HG03159 (cell line): ENCODE measurements at regions not wholly inside any gene's neighbourhood (a gene's known extent, or its start where the extent isn't known, plus 50 kb on each side); places are given as distances from the start of the nearest gene placed in this dataset.

Experiments used
- ATAC-seq: cut with Tn5 transposase; IDR thresholded peaks from one replicate; pipeline ENCODE4 v1.9.1; 2021; ENCODE audit warnings: mild to moderate bottlenecking, moderate library complexity; ENCODE audit not compliant: unreplicated experiment

DNA sequence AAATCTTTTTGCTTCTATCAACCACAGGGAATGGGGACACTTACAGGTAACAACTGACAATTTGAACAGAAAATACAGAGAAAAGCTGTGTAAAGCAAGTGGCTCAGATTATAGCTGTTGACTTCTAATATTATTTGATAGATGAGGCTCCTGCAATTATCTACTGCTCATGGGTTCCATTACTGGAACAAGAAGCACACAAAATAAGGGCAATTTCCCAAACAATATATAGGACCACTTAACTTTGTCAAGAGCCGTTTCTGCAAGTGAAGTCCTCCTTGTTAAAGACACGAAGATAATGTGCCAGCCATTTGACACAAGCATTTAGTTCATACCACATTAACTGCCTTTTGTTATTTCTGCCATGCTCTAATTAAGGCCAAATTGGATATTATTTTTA, 315.5 kb upstream of the ARID1B start:
- no peak for ATAC-seq

DNA sequence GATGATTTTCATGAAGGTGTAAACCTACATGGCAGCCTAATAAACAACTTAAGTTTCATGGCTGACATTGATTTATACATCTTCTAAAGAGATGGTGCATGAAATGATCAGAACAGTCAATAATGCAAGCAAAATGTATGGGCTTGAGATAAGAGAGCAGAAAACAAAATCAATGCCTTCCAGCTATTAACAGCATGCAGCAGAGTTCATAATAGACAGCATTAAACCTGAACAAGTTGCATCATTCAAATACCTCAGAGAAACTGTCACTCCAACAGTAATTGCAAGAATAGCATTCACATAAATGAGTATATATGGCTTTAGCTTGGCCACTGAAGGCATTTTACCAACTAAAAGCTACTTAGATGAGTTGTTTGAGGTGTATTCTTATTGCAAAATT, 319.6 kb upstream of the ARID1B start:
- no peak for ATAC-seq

DNA sequence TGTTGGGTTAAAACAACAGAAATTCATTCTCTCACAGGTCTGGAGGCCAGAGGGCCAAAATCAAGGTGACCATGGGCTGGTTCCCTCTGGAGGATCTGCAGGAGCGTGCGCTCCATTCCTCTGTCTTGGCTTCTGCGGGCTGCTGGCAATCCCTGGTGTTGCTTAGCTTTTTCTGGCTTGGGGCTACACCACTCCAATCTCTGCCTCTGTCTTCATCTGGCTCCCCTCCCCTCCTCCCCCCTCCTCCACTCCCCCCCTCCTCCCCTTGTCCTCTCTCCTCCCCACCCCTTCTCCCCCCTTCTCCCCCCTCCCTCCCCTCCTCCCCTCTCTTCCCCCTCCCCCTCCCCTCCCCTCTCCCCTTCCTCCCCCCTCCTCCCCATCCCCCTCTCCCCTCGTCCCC, 321.3 kb upstream of the ARID1B start:
- no peak for ATAC-seq

DNA sequence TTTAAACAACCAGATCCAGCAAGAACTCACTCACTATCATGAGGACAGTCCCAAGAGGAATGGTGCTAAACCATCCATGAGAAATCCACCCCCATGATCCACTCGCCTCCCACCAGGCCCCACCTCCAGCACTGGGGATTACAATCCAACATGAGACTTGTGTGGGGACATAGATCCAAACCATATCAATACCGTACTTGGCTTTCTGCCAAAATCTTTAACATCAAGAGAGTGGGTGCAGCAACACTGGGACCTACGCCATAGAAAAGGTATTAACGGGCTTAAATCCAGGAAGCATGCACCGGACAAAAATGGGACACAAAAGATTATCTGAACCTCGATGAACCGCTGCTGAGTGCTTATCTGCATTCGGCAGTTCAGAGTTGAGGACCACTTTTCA, 322.3 kb upstream of the ARID1B start:
- ATAC-seq, result no peak

DNA sequence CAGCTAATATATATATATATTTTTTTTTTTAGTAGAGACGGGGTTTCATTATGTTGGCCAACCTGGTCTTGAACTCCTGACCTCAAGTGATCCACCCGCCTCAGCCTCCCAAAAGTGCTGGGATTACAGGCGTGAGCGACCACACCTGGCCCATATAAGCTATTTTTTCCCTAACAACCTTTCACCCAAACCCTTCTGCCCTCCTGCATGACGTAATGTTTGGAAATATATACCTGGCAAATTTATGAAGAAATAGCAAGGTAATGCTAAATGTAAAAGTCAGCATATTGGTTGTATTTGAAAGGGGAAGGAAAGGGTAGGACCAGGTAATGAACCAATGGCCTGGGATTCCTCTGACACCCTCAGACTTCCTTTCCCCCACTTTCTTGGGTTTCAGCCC, 325.5 kb upstream of the ARID1B start:
- ATAC-seq, result no peak

DNA sequence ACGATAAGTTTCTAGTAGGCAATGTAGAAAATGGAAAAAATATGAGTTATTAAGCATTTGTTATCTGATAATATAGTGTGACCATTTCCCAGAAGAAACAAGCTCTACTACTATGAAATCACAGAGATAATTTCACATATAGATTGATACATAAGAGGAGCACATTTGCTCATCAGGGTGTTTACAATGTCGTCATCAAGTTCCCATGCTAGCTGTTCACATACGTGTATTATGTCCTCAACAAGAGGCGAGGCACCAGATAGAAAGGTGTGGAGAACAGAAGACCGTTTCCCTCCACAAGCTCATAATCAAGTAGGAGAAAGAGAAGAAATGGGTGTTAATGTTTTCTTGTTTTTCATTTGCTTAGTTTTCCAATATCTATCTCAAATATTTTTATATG, 326.1 kb upstream of the ARID1B start:
- ATAC-seq, result no peak

DNA sequence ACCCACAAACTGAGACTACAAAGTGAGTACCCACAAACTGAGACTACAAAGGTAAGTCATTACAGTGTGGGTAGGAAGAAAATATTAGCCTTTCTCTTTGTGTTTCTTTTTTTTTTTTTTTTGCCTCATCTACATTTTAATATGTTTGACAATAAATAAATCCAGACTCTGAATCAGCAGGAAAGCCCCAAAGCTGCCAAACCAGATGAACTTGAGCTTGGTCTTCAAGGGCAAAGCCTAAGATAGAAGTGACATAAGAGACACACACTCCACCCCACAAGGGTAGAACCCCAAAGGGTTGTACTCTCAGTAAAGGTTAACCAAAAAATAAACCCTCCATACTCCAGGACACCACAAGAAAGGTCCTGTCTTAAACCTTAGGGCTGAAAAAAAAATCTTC, 326.8 kb upstream of the ARID1B start:
- no peak for ATAC-seq

DNA sequence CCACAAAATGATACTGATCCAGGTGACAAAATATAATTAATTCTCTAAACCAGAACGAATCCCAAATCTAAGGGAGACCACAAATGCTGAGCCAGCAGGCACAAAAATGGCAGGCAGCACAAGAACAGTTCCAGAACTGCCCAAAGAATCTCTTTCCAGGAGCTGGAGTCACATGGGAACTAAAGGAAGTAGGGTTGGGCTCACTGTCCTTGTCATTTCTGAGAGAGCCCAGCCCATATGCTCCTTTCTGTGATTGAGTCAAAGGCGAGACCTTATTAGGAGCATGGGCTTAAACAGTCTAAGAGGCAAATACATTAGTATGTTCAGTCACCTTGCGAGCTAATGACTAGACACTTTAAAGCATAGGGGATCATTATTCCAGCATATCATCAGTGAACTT, 327.6 kb upstream of the ARID1B start:
- ATAC-seq, result no peak

DNA sequence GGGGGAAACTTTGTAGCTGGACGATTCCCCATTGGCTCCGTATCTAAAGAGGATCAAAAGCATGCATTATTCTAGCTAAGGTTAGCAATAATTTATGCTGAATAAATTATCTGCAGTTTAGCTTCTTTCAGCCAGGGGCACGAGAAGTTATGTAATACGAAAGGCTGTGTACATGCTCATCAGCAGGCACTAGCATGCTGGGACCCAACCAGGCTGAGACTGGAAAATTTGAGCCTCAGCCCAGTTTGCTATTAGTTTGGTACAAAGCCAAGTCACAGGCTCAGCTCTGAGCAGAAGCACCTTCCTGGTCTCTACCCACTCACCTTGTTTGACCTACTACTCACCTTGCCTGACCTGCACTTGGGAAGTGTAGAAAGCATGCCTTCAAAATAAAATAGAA, 328.1 kb upstream of the ARID1B start:
- no peak for ATAC-seq

DNA sequence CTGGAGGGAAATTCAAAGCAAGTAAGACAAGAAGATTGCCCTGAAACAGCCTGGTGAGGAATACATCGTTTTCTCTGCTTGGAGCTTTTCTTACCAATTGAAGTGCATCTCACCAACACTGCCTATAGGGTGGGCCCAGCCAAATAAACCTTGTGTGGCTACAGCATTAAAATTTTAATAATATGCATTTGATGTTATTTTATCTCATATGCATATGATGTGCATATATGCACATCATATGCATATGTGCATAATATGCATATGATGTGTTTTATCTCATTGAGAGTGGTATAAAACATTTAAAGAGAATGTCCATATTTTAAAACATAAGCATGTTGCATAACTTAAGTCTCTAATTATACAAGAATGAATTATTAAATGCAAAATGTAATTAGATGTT, 328.6 kb upstream of the ARID1B start:
- ATAC-seq, result no peak

DNA sequence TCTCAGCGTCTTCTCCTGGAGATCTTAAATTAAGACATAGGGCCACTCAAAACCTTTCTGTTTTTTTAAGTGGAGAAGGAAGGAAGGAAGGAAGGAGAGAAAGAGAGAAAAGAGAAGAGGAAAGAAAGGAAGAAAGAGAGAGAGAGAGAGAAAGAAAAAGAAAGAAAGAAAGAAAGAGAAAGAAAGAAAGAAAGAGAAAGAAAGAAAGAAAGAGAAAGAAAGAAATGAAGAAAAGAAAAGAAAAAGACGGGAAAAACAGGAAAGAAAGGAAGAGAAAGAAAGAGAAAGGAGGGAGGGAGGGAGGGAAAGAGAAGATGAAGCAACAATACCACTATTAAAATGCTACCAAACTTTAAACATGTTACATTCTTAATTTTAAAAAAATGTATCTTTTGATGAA, 336.5 kb upstream of the ARID1B start:
- ATAC-seq, result no peak

DNA sequence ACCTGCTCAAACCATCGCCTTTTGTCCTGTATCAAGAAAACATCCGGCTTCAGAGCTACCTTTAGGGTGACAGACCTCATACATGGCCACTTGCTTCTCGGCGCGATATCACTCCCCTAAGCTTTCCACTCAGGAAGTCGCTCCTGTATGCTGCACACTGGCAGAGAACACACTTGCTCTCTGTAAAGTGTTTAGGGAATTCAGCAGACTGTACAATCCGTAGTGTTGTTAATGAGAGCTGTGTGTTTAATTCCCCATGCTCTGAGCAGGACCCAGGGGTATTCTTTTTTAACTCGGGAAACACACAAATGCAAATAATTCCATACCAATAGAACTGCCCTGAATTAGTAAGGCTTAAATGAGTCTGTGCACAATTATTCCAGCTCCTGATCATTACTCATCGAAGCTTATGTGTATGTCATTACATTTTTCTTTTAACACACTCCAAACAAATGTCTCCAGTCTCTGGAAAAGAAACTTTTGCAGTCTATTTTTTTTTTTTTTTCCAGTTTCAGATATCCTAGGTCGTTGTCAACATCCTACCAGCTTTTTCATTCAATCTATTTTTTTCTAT, 338.7 kb upstream of the ARID1B start:
- ATAC-seq, result no peak

DNA sequence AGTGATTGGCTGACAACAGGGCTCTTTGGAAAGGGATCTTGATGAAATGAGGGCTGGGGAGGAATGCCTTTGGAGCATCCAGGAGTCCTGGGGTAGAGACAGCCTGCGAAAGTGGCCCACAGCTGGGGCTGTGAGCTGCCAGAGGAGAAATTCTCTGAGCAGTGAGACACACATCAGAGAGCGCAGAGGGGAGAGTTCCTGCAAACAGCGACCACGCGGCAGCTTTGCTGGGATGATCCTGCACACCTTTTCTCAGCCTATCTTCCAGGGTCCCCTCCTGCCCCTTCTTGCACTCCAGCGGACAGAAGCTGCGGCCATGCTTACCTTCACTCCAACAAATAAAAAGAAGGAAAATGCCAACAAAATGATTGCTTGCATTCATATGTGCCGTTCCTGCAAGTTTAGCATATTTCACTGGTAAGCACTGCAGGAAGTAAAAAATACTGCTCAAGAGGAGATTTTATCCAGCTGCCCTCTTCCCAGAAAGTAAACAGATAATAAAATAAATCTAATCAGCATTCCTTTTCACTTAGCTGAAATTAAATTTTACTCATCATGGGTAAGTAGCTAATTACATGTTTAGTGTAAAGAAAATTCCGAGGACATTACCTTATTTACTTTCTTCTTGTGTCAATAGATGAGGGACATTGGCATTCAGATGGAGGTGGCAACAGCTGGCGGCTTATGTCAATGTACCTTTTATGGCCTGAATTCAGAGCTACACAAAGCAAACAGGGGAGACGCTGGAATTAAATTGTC, 339.9 kb upstream of the ARID1B start:
- ATAC-seq, result no peak

DNA sequence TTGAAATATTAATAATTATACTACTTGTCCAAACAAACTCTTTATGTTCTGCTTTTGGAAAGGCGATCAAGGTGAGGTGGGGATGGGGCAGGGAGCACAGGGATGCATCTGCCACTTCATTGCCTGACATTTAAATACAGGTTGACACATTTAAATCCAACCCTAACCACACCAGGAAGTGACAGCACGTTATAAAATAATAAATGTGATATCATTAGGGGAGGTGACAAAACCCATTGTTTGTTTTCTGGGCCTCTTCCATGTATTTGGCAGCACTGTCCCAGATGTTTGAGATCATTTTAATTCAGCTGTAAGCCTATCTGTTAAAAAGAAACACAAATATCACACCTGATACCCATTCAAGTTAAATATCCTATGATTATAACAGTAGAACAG, 342.4 kb upstream of the ARID1B start:
- no peak for ATAC-seq

DNA sequence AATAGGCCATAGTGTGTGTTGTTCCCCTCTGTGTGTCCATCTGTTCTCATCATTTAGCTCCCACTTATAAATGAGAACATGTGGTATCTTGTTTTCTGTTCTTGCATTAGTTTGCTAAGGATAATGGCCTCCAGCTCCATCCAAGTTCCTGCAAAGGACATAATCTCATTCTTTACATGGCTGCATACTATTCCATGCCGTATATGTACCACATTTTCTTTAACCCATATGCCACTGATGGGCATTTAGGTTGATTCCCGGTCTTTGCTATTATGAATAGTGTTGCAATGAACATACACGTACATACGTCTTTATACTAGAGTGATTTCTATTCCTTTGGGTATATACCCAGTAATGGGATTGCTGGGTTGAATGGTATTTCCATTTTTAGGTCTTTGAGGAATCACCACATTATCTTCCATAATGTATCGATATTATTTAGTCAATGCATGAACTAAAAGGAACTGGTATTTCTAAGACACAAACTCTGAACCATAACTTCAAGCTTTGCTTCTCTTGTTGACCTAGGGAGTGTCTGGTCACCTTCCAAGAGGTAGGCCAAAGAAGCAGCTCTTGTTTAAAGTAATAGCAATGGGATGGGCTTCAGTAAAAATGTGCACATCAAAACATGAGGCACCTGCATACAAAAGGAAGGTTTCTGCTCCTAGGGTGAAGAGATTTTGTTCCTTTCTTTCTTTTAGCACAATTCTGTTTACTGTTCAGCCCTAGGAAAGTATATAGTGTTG, 343.0 kb upstream of the ARID1B start:
- no peak for ATAC-seq

DNA sequence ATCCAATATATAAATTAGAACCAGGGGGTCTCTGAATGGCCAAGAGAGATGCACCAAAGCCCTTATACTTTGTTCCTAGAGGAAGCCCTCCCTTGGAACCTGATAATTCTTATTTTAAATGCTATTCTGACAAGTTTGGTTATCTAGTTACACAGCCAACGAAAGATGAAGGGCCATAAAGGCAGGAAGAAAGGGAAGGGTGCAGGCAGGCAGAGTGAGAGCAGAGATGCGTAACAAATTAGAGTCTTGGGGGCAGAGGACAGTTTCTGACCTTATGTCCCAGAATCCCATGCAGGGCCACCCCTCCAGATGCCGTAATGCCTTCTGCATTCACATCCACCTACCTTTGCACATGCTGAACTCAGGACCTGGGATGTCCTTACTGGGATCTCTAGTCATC, 344.6 kb upstream of the ARID1B start:
- ATAC-seq, result no peak

DNA sequence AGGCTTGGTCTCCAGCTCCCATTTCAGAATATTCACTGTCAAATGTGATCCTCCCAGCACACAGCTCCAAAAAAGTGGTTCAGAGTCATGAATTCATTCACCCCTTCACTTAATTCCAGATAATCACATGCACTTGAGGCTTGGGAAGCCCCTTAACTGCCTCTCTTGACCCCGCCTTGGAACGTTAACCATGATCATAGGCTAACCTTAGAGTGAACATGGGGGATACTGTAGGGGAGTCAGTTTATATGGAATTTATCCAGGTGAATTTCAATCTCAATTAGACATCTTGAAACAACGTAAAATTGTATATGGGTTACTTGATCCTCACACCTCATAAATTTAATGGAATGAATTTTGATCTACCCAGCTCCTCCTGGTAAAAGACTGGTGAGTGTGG, 346.8 kb upstream of the ARID1B start:
- ATAC-seq, result no peak

DNA sequence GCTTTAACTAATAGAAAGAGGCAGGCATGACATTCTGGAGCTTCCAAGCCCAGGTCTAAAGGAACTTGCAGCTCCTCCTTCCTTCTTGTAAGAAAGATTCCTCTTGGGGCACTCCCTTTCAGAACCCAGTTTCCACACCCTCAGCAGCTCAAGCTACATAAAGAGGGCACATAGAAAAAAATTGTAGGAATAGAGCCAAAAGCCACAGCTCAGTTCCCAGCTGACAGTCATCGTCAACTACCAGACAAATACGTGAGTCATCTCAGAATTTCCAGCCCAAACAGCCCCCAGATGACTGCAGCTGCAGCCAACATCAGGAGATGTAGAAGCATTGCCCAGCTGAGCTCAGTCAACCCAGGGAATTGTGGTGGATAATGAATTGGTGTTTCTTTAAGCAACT, 349.8 kb upstream of the ARID1B start:
- no peak for ATAC-seq

DNA sequence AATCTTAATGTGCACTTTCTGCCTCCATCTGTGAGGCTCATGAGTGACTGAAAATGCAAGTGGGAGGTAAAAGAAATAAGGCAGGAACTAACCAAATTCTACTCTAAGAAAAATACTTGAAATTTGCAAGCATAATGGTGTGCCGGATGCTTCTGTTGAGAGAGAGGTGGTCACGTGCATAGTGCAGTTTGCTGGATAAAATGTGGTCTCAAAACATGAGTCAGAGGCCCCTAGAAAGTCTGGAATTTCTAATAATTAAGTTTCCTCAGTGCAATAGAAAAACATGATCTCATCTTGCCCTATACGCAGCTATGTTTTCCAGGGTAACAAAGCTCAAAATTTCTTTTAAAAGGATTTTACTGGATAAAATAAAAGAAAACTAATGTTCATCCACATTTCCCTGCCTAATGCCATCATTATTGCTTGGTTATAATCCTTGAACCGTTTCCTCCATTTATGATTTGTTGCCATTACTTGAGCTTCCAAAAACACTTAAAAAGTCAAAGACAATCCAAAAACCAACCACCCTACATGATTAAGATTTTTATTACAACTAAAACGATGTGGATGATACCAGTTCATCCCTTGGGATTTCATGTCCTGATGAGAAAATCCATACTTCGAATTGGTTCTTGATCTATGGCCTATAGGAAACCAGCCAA, 351.7 kb upstream of the ARID1B start:
- no peak for ATAC-seq

DNA sequence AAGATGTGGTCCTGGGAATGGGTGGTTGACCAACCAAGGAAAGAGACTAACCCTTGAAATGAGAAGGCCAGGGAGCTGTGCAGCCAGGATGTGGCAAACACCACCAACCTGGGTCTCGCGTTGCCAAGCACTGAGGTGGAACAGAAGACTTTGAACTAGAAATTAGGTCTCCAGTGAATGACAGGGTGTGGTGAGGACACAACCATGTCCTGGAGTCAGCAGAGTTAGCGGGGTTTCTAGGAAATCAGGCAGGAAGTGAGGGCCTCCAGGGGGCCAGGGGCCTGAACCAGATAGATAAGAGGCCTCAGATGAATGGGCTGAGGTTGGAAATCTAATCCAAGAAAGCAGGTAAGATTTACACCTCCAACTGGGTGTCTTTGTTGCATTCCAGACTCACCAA, 353.3 kb upstream of the ARID1B start:
- ATAC-seq, result no peak

DNA sequence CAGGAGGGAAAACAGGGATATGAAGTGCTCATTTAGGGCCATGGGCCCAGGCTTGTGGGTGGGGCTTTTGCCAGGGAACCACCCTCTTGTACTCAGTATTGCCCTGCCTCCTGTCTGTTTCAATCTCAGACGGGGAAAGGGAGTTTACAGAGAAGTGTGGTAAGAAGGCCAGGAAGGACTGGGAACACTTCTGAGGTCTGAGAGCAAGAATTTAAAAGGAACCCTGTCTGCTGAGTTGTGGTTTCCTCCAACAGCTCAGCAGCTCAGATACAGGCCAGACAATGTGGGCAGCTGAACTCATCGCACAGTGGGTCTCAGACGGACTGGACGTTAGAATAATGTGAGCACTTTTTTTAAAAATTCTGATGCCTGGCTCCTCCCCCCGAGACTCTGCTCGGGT, 354.1 kb upstream of the ARID1B start:
- no peak for ATAC-seq

DNA sequence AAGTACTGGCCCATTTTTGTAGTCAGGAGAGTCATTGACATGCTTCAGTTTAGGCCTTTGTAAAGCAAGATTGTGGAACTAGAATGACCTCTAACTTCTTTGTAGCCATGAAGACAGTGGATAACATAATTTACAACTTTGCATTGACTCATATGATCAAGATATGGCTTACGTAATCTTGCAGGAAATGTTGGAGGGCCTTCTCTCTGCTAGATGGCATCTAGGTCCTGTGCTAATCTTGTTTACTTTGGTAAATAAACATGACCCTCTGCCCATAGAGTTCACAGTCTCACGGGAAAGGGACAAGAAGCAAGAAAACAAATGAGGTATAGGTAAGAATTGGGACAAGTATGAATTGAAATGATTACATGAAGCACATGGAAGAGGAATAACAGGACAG, 355.2 kb upstream of the ARID1B start:
- no peak for ATAC-seq
